ENCODE measurements at regions not wholly inside any gene's neighbourhood (a gene's known extent, or its start where the extent isn't known, plus 50 kb on each side); places are given as distances from the start of the nearest gene placed in this dataset.

- Histone ChIP-seq H3K9me3 (ENCODE audit: control insufficient read depth in 2 of 2, insufficient read depth in 1 of 2, low read depth in 1 of 2, low read length in 1 of 2) (no peaks in the 10 kb centered on the region), H3K4me3 (ENCODE audit: low read depth in 1 of 3, low read length in 3 of 3) (no peak overlapping the region), H3K4me1 (ENCODE audit: control insufficient read depth in 3 of 3, insufficient read depth in 2 of 3, low read depth in 1 of 3, low read length in 2 of 3) (no peaks in the 10 kb centered on the region), H3K27me3 (ENCODE audit: control insufficient read depth in 3 of 3, insufficient read depth in 3 of 3, low read length in 3 of 3) (no peaks in the 10 kb centered on the region), H3K27ac (ENCODE audit: low read depth in 1 of 3, low read length in 2 of 3) (no peak overlapping the region), H3K36me3 (ENCODE audit: control insufficient read depth in 3 of 3, insufficient read depth in 2 of 3, low read depth in 1 of 3, low read length in 3 of 3) (no peaks in the 10 kb centered on the region)
- WGBS, 3 donors, result 75 to 81% (median 80%) methylated on average over 5 of the region's 5 CpGs
- FAIRE-seq (no peak), DNase-seq (no peak)
Measured at GRCh38 chr11:131145791-131146190, 224.6 kb upstream of the NTM start.

- FAIRE-seq, result no peak
- H3K4me3 ChIP-seq (ENCODE audit: low read depth in 1 of 3, low read length in 3 of 3), result no peak overlapping the region
- no peak overlapping the region for H3K27ac ChIP-seq (ENCODE audit: low read depth in 1 of 3, low read length in 2 of 3)
Measured at GRCh38 chr11:131146827-131147490, 223.5 kb upstream of the NTM start.

GRCh38 chr11:131154351-131154750, 216.1 kb upstream of the NTM start:
- no peaks in the 10 kb centered on the region for H3K4me1 ChIP-seq (ENCODE audit: control insufficient read depth in 3 of 3, insufficient read depth in 2 of 3, low read depth in 1 of 3, low read length in 2 of 3)
- DNase-seq, result no peak
- no peaks in the 10 kb centered on the region for H3K9me3 ChIP-seq (ENCODE audit: control insufficient read depth in 2 of 2, insufficient read depth in 1 of 2, low read depth in 1 of 2, low read length in 1 of 2)
- no peak for FAIRE-seq
- no peak overlapping the region for H3K4me3 ChIP-seq (ENCODE audit: low read depth in 1 of 3, low read length in 3 of 3)
- no peak overlapping the region for H3K27ac ChIP-seq (ENCODE audit: low read depth in 1 of 3, low read length in 2 of 3)
- 44 to 57% (median 48%) methylated on average over 7 of the region's 7 CpGs for WGBS, 3 donors
- H3K36me3 ChIP-seq (ENCODE audit: control insufficient read depth in 3 of 3, insufficient read depth in 2 of 3, low read depth in 1 of 3, low read length in 3 of 3), result no peaks in the 10 kb centered on the region
- no peaks in the 10 kb centered on the region for H3K27me3 ChIP-seq (ENCODE audit: control insufficient read depth in 3 of 3, insufficient read depth in 3 of 3, low read length in 3 of 3)

More at GRCh38 chr11:131146827-131147490, 223.5 kb upstream of the NTM start:
- Histone ChIP-seq H3K9me3 (ENCODE audit: control insufficient read depth in 2 of 2, insufficient read depth in 1 of 2, low read depth in 1 of 2, low read length in 1 of 2) (no peaks in the 10 kb centered on the region), H3K27me3 (ENCODE audit: control insufficient read depth in 3 of 3, insufficient read depth in 3 of 3, low read length in 3 of 3) (no peaks in the 10 kb centered on the region), H3K4me1 (ENCODE audit: control insufficient read depth in 3 of 3, insufficient read depth in 2 of 3, low read depth in 1 of 3, low read length in 2 of 3) (no peaks in the 10 kb centered on the region), H3K36me3 (ENCODE audit: control insufficient read depth in 3 of 3, insufficient read depth in 2 of 3, low read depth in 1 of 3, low read length in 3 of 3) (no peaks in the 10 kb centered on the region)
- DNase-seq, result no peak
- WGBS, 3 donors, result 52 to 71% (median 71%) methylated on average over 5 of the region's 5 CpGs

- no peak overlapping the region for H3K27ac ChIP-seq (ENCODE audit: low read depth in 1 of 3, low read length in 2 of 3)
- no peaks in the 10 kb centered on the region for H3K27me3 ChIP-seq (ENCODE audit: control insufficient read depth in 3 of 3, insufficient read depth in 3 of 3, low read length in 3 of 3)
- DNase-seq (no peak), FAIRE-seq (no peak)
- no peaks in the 10 kb centered on the region for H3K4me1 ChIP-seq (ENCODE audit: control insufficient read depth in 3 of 3, insufficient read depth in 2 of 3, low read depth in 1 of 3, low read length in 2 of 3)
- H3K36me3 ChIP-seq (ENCODE audit: control insufficient read depth in 3 of 3, insufficient read depth in 2 of 3, low read depth in 1 of 3, low read length in 3 of 3), result no peaks in the 10 kb centered on the region
- H3K4me3 ChIP-seq (ENCODE audit: low read depth in 1 of 3, low read length in 3 of 3), result no peak overlapping the region
- H3K9me3 ChIP-seq (ENCODE audit: control insufficient read depth in 2 of 2, insufficient read depth in 1 of 2, low read depth in 1 of 2, low read length in 1 of 2), result no peaks in the 10 kb centered on the region
- WGBS, 3 donors, result 83 to 95% (median 87%) methylated on average over 2 of the region's 2 CpGs
Measured at GRCh38 chr11:131157678-131158077, 212.7 kb upstream of the NTM start.

- Histone ChIP-seq H3K27me3 (ENCODE audit: control insufficient read depth in 3 of 3, insufficient read depth in 3 of 3, low read length in 3 of 3) (no peaks in the 10 kb centered on the region), H3K4me3 (ENCODE audit: low read depth in 1 of 3, low read length in 3 of 3) (no peak overlapping the region), H3K27ac (ENCODE audit: low read depth in 1 of 3, low read length in 2 of 3) (no peak overlapping the region), H3K9me3 (ENCODE audit: control insufficient read depth in 2 of 2, insufficient read depth in 1 of 2, low read depth in 1 of 2, low read length in 1 of 2) (no peaks in the 10 kb centered on the region), H3K36me3 (ENCODE audit: control insufficient read depth in 3 of 3, insufficient read depth in 2 of 3, low read depth in 1 of 3, low read length in 3 of 3) (no peaks in the 10 kb centered on the region), H3K4me1 (ENCODE audit: control insufficient read depth in 3 of 3, insufficient read depth in 2 of 3, low read depth in 1 of 3, low read length in 2 of 3) (no peaks in the 10 kb centered on the region)
- FAIRE-seq (no peak), DNase-seq (no peak)
- WGBS, 3 donors, result 73 to 74% (median 74%) methylated on average over 7 of the region's 7 CpGs
Measured at GRCh38 chr11:131160846-131161245, 209.6 kb upstream of the NTM start.

- DNase-seq (no peak), FAIRE-seq (no peak)
- H3K36me3 ChIP-seq (ENCODE audit: control insufficient read depth in 3 of 3, insufficient read depth in 2 of 3, low read depth in 1 of 3, low read length in 3 of 3), result no peaks in the 10 kb centered on the region
- no peak overlapping the region for H3K27ac ChIP-seq (ENCODE audit: low read depth in 1 of 3, low read length in 2 of 3)
- no peaks in the 10 kb centered on the region for H3K9me3 ChIP-seq (ENCODE audit: control insufficient read depth in 2 of 2, insufficient read depth in 1 of 2, low read depth in 1 of 2, low read length in 1 of 2)
- 68 to 75% (median 75%) methylated on average over 8 of the region's 8 CpGs for WGBS, 3 donors
- no peaks in the 10 kb centered on the region for H3K27me3 ChIP-seq (ENCODE audit: control insufficient read depth in 3 of 3, insufficient read depth in 3 of 3, low read length in 3 of 3)
- no peaks in the 10 kb centered on the region for H3K4me1 ChIP-seq (ENCODE audit: control insufficient read depth in 3 of 3, insufficient read depth in 2 of 3, low read depth in 1 of 3, low read length in 2 of 3)
- H3K4me3 ChIP-seq (ENCODE audit: low read depth in 1 of 3, low read length in 3 of 3), result no peak overlapping the region
Measured at GRCh38 chr11:131163613-131164012, 206.8 kb upstream of the NTM start.

- 63 to 79% (median 77%) methylated on average over 5 of the region's 5 CpGs for WGBS, 3 donors
- Histone ChIP-seq H3K36me3 (ENCODE audit: control insufficient read depth in 3 of 3, insufficient read depth in 2 of 3, low read depth in 1 of 3, low read length in 3 of 3) (no peaks in the 10 kb centered on the region), H3K27ac (ENCODE audit: low read depth in 1 of 3, low read length in 2 of 3) (no peak overlapping the region), H3K27me3 (ENCODE audit: control insufficient read depth in 3 of 3, insufficient read depth in 3 of 3, low read length in 3 of 3) (no peaks in the 10 kb centered on the region), H3K4me3 (ENCODE audit: low read depth in 1 of 3, low read length in 3 of 3) (no peak overlapping the region), H3K9me3 (ENCODE audit: control insufficient read depth in 2 of 2, insufficient read depth in 1 of 2, low read depth in 1 of 2, low read length in 1 of 2) (no peaks in the 10 kb centered on the region), H3K4me1 (ENCODE audit: control insufficient read depth in 3 of 3, insufficient read depth in 2 of 3, low read depth in 1 of 3, low read length in 2 of 3) (no peaks in the 10 kb centered on the region)
- DNase-seq (no peak), FAIRE-seq (no peak)
Measured at GRCh38 chr11:131165036-131165435, 205.4 kb upstream of the NTM start.

- DNase-seq (no peak), FAIRE-seq (no peak)
- H3K27me3 ChIP-seq (ENCODE audit: control insufficient read depth in 3 of 3, insufficient read depth in 3 of 3, low read length in 3 of 3), result no peaks in the 10 kb centered on the region
- H3K4me3 ChIP-seq (ENCODE audit: low read depth in 1 of 3, low read length in 3 of 3), result no peak overlapping the region
- H3K9me3 ChIP-seq (ENCODE audit: control insufficient read depth in 2 of 2, insufficient read depth in 1 of 2, low read depth in 1 of 2, low read length in 1 of 2), result no peaks in the 10 kb centered on the region
- no peaks in the 10 kb centered on the region for H3K4me1 ChIP-seq (ENCODE audit: control insufficient read depth in 3 of 3, insufficient read depth in 2 of 3, low read depth in 1 of 3, low read length in 2 of 3)
- no peaks in the 10 kb centered on the region for H3K36me3 ChIP-seq (ENCODE audit: control insufficient read depth in 3 of 3, insufficient read depth in 2 of 3, low read depth in 1 of 3, low read length in 3 of 3)
- 82 to 85% (median 83%) methylated on average over 5 of the region's 5 CpGs for WGBS, 3 donors
- no peak overlapping the region for H3K27ac ChIP-seq (ENCODE audit: low read depth in 1 of 3, low read length in 2 of 3)
Measured at GRCh38 chr11:131168839-131169713, 201.3 kb upstream of the NTM start.
